ENCODE measurements at regions not wholly inside any gene's neighbourhood (a gene's known extent, or its start where the extent isn't known, plus 50 kb on each side); places are given as distances from the start of the nearest gene placed in this dataset.
"Not testable (repeated sequence)": the region's sequence is repeated elsewhere in the genome, so short reads cannot be mapped to it uniquely, and the experiment has no call there.

GRCh38 chr4:66157594-66157993 is 487.3 kb upstream of the EPHA5 start:
- DNase-seq (ENCODE audit: low spot score) = no peak

- no peak for DNase-seq (ENCODE audit: low spot score)
Measured at GRCh38 chr4:66130042-66130441, 459.8 kb upstream of the EPHA5 start.

GRCh38 chr4:66123831-66124413 is 453.6 kb upstream of the EPHA5 start:
- no peak for DNase-seq (ENCODE audit: low spot score)

GRCh38 chr4:66123190-66123589 is 452.9 kb upstream of the EPHA5 start:
- no peak for DNase-seq (ENCODE audit: low spot score)

GRCh38 chr4:66115231-66115630 is 444.9 kb upstream of the EPHA5 start:
- not testable (repeated sequence) for DNase-seq (ENCODE audit: low spot score)

GRCh38 chr4:66108898-66109297 is 438.6 kb upstream of the EPHA5 start:
- DNase-seq (ENCODE audit: low spot score) = no peak

- no peak for DNase-seq (ENCODE audit: low spot score)
Measured at GRCh38 chr4:66097218-66097617, 426.9 kb upstream of the EPHA5 start.

GRCh38 chr4:66095065-66095464 is 424.8 kb upstream of the EPHA5 start:
- DNase-seq (ENCODE audit: low spot score) = no peak

GRCh38 chr4:66094070-66094469 is 423.8 kb upstream of the EPHA5 start:
- DNase-seq (ENCODE audit: low spot score) = no peak

- no peak for DNase-seq (ENCODE audit: low spot score)
Measured at GRCh38 chr4:66091786-66092185, 421.5 kb upstream of the EPHA5 start.

GRCh38 chr4:66073961-66074360 is 403.7 kb upstream of the EPHA5 start:
- no peak for DNase-seq (ENCODE audit: low spot score)

GRCh38 chr4:66071911-66072310 is 401.6 kb upstream of the EPHA5 start:
- no peak for DNase-seq (ENCODE audit: low spot score)

- DNase-seq (ENCODE audit: low spot score) = no peak
Measured at GRCh38 chr4:66062921-66063320, 392.6 kb upstream of the EPHA5 start.

GRCh38 chr4:66062044-66062443 is 391.8 kb upstream of the EPHA5 start:
- DNase-seq (ENCODE audit: low spot score) = no peak

GRCh38 chr4:66059556-66059955 is 389.3 kb upstream of the EPHA5 start:
- DNase-seq (ENCODE audit: low spot score) = no peak

- DNase-seq (ENCODE audit: low spot score) = no peak
Measured at GRCh38 chr4:66059136-66059535, 388.8 kb upstream of the EPHA5 start.

- DNase-seq (ENCODE audit: low spot score) = no peak
Measured at GRCh38 chr4:66055999-66056398, 385.7 kb upstream of the EPHA5 start.

- DNase-seq (ENCODE audit: low spot score) = no peak
Measured at GRCh38 chr4:66052426-66052825, 382.1 kb upstream of the EPHA5 start.

- DNase-seq (ENCODE audit: low spot score) = no peak
Measured at GRCh38 chr4:66048861-66049260, 378.6 kb upstream of the EPHA5 start.

- DNase-seq (ENCODE audit: low spot score) = no peak
Measured at GRCh38 chr4:66045913-66046312, 375.6 kb upstream of the EPHA5 start.

GRCh38 chr4:66035701-66036100 is 365.4 kb upstream of the EPHA5 start:
- no peak for DNase-seq (ENCODE audit: low spot score)

- DNase-seq (ENCODE audit: low spot score) = no peak
Measured at GRCh38 chr4:66034671-66035070, 364.4 kb upstream of the EPHA5 start.

- DNase-seq (ENCODE audit: low spot score) = no peak
Measured at GRCh38 chr4:66034262-66034661, 364.0 kb upstream of the EPHA5 start.

- DNase-seq (ENCODE audit: low spot score) = no peak
Measured at GRCh38 chr4:66032571-66032970, 362.3 kb upstream of the EPHA5 start.

GRCh38 chr4:66028668-66029067 is 358.4 kb upstream of the EPHA5 start:
- DNase-seq (ENCODE audit: low spot score) = no peak

Data from activated CD4-positive, alpha-beta T cell treated with anti-CD3 and anti-CD28 coated beads, Interleukin-2, Interleukin-4, amounts not matched to agents 100 ng/mL and 50 ng/mL, durations not matched to agents 16 hours and 8 hours (primary cell).